GM12878 (cell line): ENCODE measurements at regions not wholly inside any gene's neighbourhood (a gene's known extent, or its start where the extent isn't known, plus 50 kb on each side); places are given as distances from the start of the nearest gene placed in this dataset.

ENCODE experiments used
- ATAC-seq: fragments of 200-7000 bp; cut with Tn5 transposase; 3 replicates; pipeline ENCODE4 v1.9.1; 2020; ENCODE audit warnings: mild to moderate bottlenecking, moderate library complexity
- BruUV-seq: library from RNA; stranded (reverse); fragments of 400-500 nt; replicated peaks from 2 replicates; lab custom pipeline; 2021; lab: Mats Ljungman, UMichigan
- CTCF ChIA-PET: fragments of 300-600 bp; sonication (Branson Sonifier 250); formaldehyde crosslinking; extraction: SDS; loops from one replicate; lab custom pipeline; 2021; ENCODE audit warnings: inconsistent platforms; lab: Yijun Ruan, JAX
- POLR2A ChIA-PET: fragments of 350-600 bp; formaldehyde crosslinking; extraction: SDS; loops from one replicate; lab custom pipeline; 2021; ENCODE audit warnings: inconsistent platforms; lab: Charles Lee
- RAD21 ChIA-PET: fragments of 300-600 bp; sonication (Branson Sonifier 250); formaldehyde crosslinking; loops from one replicate; lab custom pipeline; 2023; ENCODE audit warnings: antibody characterized with exemption; ENCODE audit not compliant: unreplicated experiment; lab: Charles Lee
- SMC1A ChIA-PET: fragments of 300-600 bp; sonication (Branson Sonifier 250); formaldehyde crosslinking; loops from one replicate; lab custom pipeline; 2023; ENCODE audit not compliant: unreplicated experiment, uncharacterized antibody; lab: Charles Lee
- DNase-seq: peaks from one replicate; pipeline ENCODE4 v3.0.0-alpha.2; 2011; ENCODE audit warnings: low read depth, low spot score
- FAIRE-seq: peaks from 3 replicates; lab custom pipeline; 2011; peaks lifted over from hg19 to GRCh38; lab: Jason Lieb, UNC
- H2AFZ ChIP-seq: 2 replicates; pipeline ENCODE4 v1.6.0; 2011; ENCODE audit warnings: low read depth, low read length, control low read depth; ENCODE audit not compliant: control insufficient read depth
- H3K27ac ChIP-seq: 2 replicates; pipeline ENCODE4 v1.5.1; 2011; ENCODE audit warnings: control low read depth; ENCODE audit not compliant: control insufficient read depth, insufficient read depth
- H3K27me3 ChIP-seq, 2 experiments: replicated peaks in 1 of 2; 2 replicates each; pipeline versions ENCODE4 v1.6.0 to v1.6.1; 2011; ENCODE audit warnings: low read length in 1 of 2; ENCODE audit not compliant: control insufficient read depth in 2 of 2, insufficient read depth in 2 of 2
- H3K36me3 ChIP-seq, 2 experiments: 2 replicates each; pipeline ENCODE4 v1.5.1; 2011; ENCODE audit warnings: low read length in 1 of 2; ENCODE audit not compliant: control insufficient read depth in 2 of 2, insufficient read depth in 2 of 2
- H3K4me1 ChIP-seq: 2 replicates; pipeline ENCODE4 v1.6.1; 2011; ENCODE audit warnings: mild to moderate bottlenecking, low read length, moderate library complexity, mixed read lengths; ENCODE audit not compliant: control insufficient read depth, insufficient read depth
- H3K4me2 ChIP-seq: 2 replicates; pipeline ENCODE4 v1.6.0; 2011; ENCODE audit warnings: control low read depth; ENCODE audit not compliant: control insufficient read depth, insufficient read depth
- H3K4me3 ChIP-seq: fragments of 200-600 bp; sonication (generic); 2 replicates; pipeline ENCODE4 v1.5.1; 2016
- H3K79me2 ChIP-seq: 2 replicates; pipeline ENCODE4 v1.6.0; 2011; ENCODE audit warnings: low read length; ENCODE audit not compliant: control insufficient read depth, insufficient read depth
- H3K9ac ChIP-seq: 2 replicates; pipeline ENCODE4 v1.8.0; 2011; ENCODE audit warnings: low read length, control low read depth, mixed read lengths; ENCODE audit not compliant: control insufficient read depth, insufficient read depth
- H3K9me3 ChIP-seq: replicated peaks from 3 replicates; pipeline ENCODE4 v1.5.1; 2011; ENCODE audit warnings: mild to moderate bottlenecking, low read length; ENCODE audit not compliant: control insufficient read depth, insufficient read depth
- H4K20me1 ChIP-seq: 2 replicates; pipeline ENCODE4 v1.6.0; 2011; ENCODE audit not compliant: control insufficient read depth, insufficient read depth
- ATF2 ChIP-seq: IDR thresholded peaks from 2 replicates; pipeline ENCODE4 v1.6.1; 2012; ENCODE audit warnings: low read length, inconsistent platforms
- BACH1 ChIP-seq: fragments of 450-650 bp; IDR thresholded peaks from 2 replicates; pipeline ENCODE4 v1.6.1; 2017; ENCODE audit warnings: mild to moderate bottlenecking, borderline replicate concordance
- BCL3 ChIP-seq: IDR thresholded peaks from 2 replicates; pipeline ENCODE4 v1.6.1; 2011; ENCODE audit warnings: borderline replicate concordance, low read depth, mild to moderate bottlenecking, moderate library complexity, low read length; ENCODE audit not compliant: insufficient read depth, poor library complexity, severe bottlenecking
- BHLHE40 ChIP-seq, 2 experiments: fragments of 450-650 bp in 1 of 2; IDR thresholded peaks; 2 replicates each; pipeline ENCODE4 v1.6.1; 2011 to 2017; ENCODE audit warnings: low read depth in 2 of 2, borderline replicate concordance in 1 of 2, improper control_type of control experiment in 1 of 2, low read length in 1 of 2, mild to moderate bottlenecking in 1 of 2
- E2F4 ChIP-seq: IDR thresholded peaks from 2 replicates; pipeline ENCODE4 v1.6.1; 2012; ENCODE audit warnings: low read depth, low read length, improper control_type of control experiment
- FOXM1 ChIP-seq: IDR thresholded peaks from 2 replicates; pipeline ENCODE4 v1.6.1; 2012; ENCODE audit warnings: low read depth, mild to moderate bottlenecking, inconsistent platforms, low read length, moderate library complexity
- GABPA ChIP-seq: IDR thresholded peaks from 2 replicates; pipeline ENCODE4 v1.6.1; 2014; ENCODE audit warnings: antibody characterized with exemption, low read depth, mild to moderate bottlenecking, inconsistent platforms
- KAT2A ChIP-seq: conservative IDR thresholded peaks from 2 replicates; pipeline ENCODE4 v1.6.1; 2011; ENCODE audit warnings: low read depth, low read length; ENCODE audit not compliant: control insufficient read depth
- NR2C2 ChIP-seq: IDR thresholded peaks from 2 replicates; pipeline ENCODE4 v1.6.1; 2011; ENCODE audit warnings: borderline replicate concordance, low read depth; ENCODE audit not compliant: control insufficient read depth, insufficient read length
- POLR2A ChIP-seq: IDR thresholded peaks from 2 replicates; pipeline ENCODE4 v1.6.1; 2011; ENCODE audit warnings: low read depth, mild to moderate bottlenecking, low read length
- POLR2AphosphoS5 ChIP-seq: IDR thresholded peaks from 2 replicates; pipeline ENCODE4 v1.6.1; 2011; ENCODE audit warnings: mild to moderate bottlenecking, low read length, inconsistent platforms
- SRF ChIP-seq, 2 experiments: IDR thresholded peaks; 2 replicates each; pipeline ENCODE4 v1.6.1; 2011; ENCODE audit warnings: low read depth in 2 of 2, low read length in 2 of 2, mild to moderate bottlenecking in 1 of 2, moderate library complexity in 1 of 2
- ZNF217 ChIP-seq: fragments of 450-650 bp; IDR thresholded peaks from 2 replicates; pipeline ENCODE4 v1.6.1; 2017; ENCODE audit warnings: antibody characterized with exemption, mild to moderate bottlenecking
- ZNF384 ChIP-seq: IDR thresholded peaks from 2 replicates; pipeline ENCODE4 v1.6.1; 2012; ENCODE audit warnings: low read depth, mild to moderate bottlenecking, low read length, improper control_type of control experiment, borderline replicate concordance
- ZSCAN29 ChIP-seq: fragments of 450-650 bp; IDR thresholded peaks from 2 replicates; pipeline ENCODE4 v1.6.1; 2017; ENCODE audit warnings: mild to moderate bottlenecking, moderate library complexity
- WGBS: methylation state at CpG from one replicate; pipeline ENCODE4 v1.1.6; 2016; ENCODE audit warnings: low lambda C conversion rate; ENCODE audit not compliant: insufficient replicate concordance, insufficient coverage; ENCODE audit errors: missing lambda C conversion rate; 5-methylcytosine and 5-hydroxymethylcytosine counted together
- in situ Hi-C: fragments of 300-500 bp; cut with MboI; formaldehyde crosslinking; loops from 9 replicates; pipeline ENCODE4 v1.14.3; 2018; ENCODE audit warnings: mixed read lengths
- intact Hi-C: fragments of 100-400 bp; cut with micrococcal nuclease; formaldehyde crosslinking; loops from one replicate; pipeline ENCODE4 v1.14.2; 2022; ENCODE audit not compliant: unreplicated experiment
- TF ChIP-seq, protein P1 (sequence below): IDR thresholded peaks from 2 replicates; pipeline ENCODE4 v1.6.1; 2011; ENCODE audit warnings: mild to moderate bottlenecking, low read depth, low read length, moderate library complexity; ENCODE audit not compliant: insufficient replicate concordance

DNA sequence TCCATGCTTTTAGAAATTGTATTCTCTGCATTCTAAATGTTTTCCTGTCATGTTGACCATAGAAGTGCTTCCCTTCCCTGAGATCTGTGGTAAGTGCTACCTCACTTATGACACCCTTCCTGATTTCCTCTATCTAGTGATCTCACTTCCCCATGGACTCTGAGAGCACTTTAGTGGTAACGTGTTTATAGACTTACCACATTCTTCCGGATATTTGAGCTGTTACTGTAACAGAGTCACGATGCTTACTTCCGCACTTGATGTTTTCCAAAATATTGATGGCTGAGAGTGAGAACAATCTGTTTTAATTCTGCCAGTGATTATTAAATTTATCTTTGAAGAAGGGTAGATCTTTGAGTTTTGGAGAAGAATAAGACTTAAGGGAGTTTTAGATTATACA lies 60.1 kb upstream of the NAMPT start:
- ChIA-PET CTCF (interaction anchor here (1.3 to 3.2 kb wide), 4 partner anchors 10 to 168 kb away, joined by 3 to 11 read pairs (median 4); no protein-coding TSS in a partner anchor), POLR2A (interaction anchor here (1.1 to 6.3 kb wide), 6 partner anchors 8 to 64 kb away, joined by 3 to 47 read pairs (median 5); partner anchors contain the start of gene NAMPT), SMC1A (interaction anchor here (1.1 to 6.3 kb wide), 13 partner anchors 8 to 166 kb away, joined by 4 to 60 read pairs (median 8); partner anchors contain the start of gene NAMPT), RAD21 (interaction anchor here (1.1 to 5.6 kb wide), 7 partner anchors 14 to 165 kb away, joined by 3 to 87 read pairs (median 11); partner anchors contain the start of gene NAMPT)
- Histone ChIP-seq H3K36me3 (no peaks in the 10 kb centered on the region), H2AFZ (no peak overlapping the region), H4K20me1 (no peaks in the 10 kb centered on the region), H3K79me2 (no peaks in the 10 kb centered on the region), H3K4me2 (no peak overlapping the region), H3K27ac (no peak overlapping the region), H3K4me1 (peaks cover 20% of the 10 kb centered on the region), H3K9ac (no peak overlapping the region), H3K9me3 (peaks cover 21% of the 10 kb centered on the region; the same call in 2 of the 3 replicates), H3K4me3 (no peak overlapping the region), H3K27me3 (no peaks in the 10 kb centered on the region)
- WGBS: 90% methylated on average over 4 of the region's 4 CpGs
- no TSS peak for BruUV-seq
- intact Hi-C loops (loop anchor here (5.0 kb wide), 2 partner anchors 117 to 168 kb away; no protein-coding TSS in a partner anchor), in situ Hi-C loops (loop anchor here (5.0 kb wide), 1 partner anchor 58 kb away; no protein-coding TSS in a partner anchor)
- TF ChIP-seq BHLHE40 (IDR thresholded peaks at IDR 0.05; ENCODE audit: borderline replicate concordance in 1 of 2, low read depth in 2 of 2, low read length in 1 of 2): no peak
- no peak for TF ChIP-seq ZSCAN29
- TF ChIP-seq KAT2A: no peak
- no peak for TF ChIP-seq SRF (IDR thresholded peaks at IDR 0.05; ENCODE audit: low read depth in 2 of 2, low read length in 2 of 2)
- TF ChIP-seq ZNF217: no peak
- no peak for TF ChIP-seq BACH1
- no peak for TF ChIP-seq ZNF384
- TF ChIP-seq POLR2AphosphoS5: no peak
- no peak for TF ChIP-seq POLR2A
- TF ChIP-seq ATF2: no peak
- TF ChIP-seq NR2C2: no peak
- no peak for TF ChIP-seq E2F4
- no peak for TF ChIP-seq GABPA
- no peak for TF ChIP-seq FOXM1
- no peak for TF ChIP-seq BCL3
- TF ChIP-seq, protein P1, sequence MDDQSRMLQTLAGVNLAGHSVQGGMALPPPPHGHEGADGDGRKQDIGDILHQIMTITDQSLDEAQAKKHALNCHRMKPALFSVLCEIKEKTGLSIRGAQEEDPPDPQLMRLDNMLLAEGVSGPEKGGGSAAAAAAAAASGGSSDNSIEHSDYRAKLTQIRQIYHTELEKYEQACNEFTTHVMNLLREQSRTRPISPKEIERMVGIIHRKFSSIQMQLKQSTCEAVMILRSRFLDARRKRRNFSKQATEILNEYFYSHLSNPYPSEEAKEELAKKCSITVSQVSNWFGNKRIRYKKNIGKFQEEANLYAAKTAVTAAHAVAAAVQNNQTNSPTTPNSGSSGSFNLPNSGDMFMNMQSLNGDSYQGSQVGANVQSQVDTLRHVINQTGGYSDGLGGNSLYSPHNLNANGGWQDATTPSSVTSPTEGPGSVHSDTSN: no peak
- ATAC-seq (no peak), FAIRE-seq (no peak), DNase-seq (no peak)
